GM12878 (cell line): ENCODE measurements at regions not wholly inside any gene's neighbourhood (a gene's known extent, or its start where the extent isn't known, plus 50 kb on each side); places are given as distances from the start of the nearest gene placed in this dataset.

Source experiments
- ASH2L ChIP-seq: fragments of 300-600, 200-600 bp; sonication (generic); IDR thresholded peaks from 2 replicates; pipeline ENCODE4 v1.6.1; 2017; ENCODE audit warnings: low read depth, mild to moderate bottlenecking, borderline replicate concordance
- BCL3 ChIP-seq: IDR thresholded peaks from 2 replicates; pipeline ENCODE4 v1.6.1; 2011; ENCODE audit warnings: borderline replicate concordance, low read depth, mild to moderate bottlenecking, moderate library complexity, low read length; ENCODE audit not compliant: insufficient read depth, poor library complexity, severe bottlenecking
- BMI1 ChIP-seq: fragments of 450-650 bp; IDR thresholded peaks from 2 replicates; pipeline ENCODE4 v1.6.1; 2016; ENCODE audit warnings: mild to moderate bottlenecking, moderate library complexity, borderline replicate concordance
- CHD4 ChIP-seq: fragments of 200-600 bp; sonication (generic); IDR thresholded peaks from 2 replicates; pipeline ENCODE4 v1.6.1; 2016; ENCODE audit warnings: mild to moderate bottlenecking
- IKZF2 ChIP-seq, 2 experiments: fragments of 450-650 bp; IDR thresholded peaks; 2 replicates each; pipeline ENCODE4 v1.6.1; 2017; ENCODE audit warnings: mild to moderate bottlenecking in 2 of 2, moderate library complexity in 2 of 2
- LARP7 ChIP-seq: fragments of 450-650 bp; IDR thresholded peaks from 2 replicates; pipeline ENCODE4 v1.6.1; 2017; ENCODE audit warnings: mild to moderate bottlenecking
- MTA2 ChIP-seq: fragments of 450-650 bp; IDR thresholded peaks from 2 replicates; pipeline ENCODE4 v1.6.1; 2016; ENCODE audit warnings: low read depth, mild to moderate bottlenecking, moderate library complexity
- MTA3 ChIP-seq: IDR thresholded peaks from 2 replicates; pipeline ENCODE4 v1.6.1; 2012; ENCODE audit warnings: low read length, inconsistent platforms, borderline replicate concordance
- NFIC ChIP-seq: IDR thresholded peaks from 2 replicates; pipeline ENCODE4 v1.6.1; 2012; ENCODE audit warnings: low read depth, mild to moderate bottlenecking, inconsistent platforms, low read length, moderate library complexity
- NR2C2 ChIP-seq: IDR thresholded peaks from 2 replicates; pipeline ENCODE4 v1.6.1; 2011; ENCODE audit warnings: borderline replicate concordance, low read depth; ENCODE audit not compliant: control insufficient read depth, insufficient read length
- SMAD1 ChIP-seq: fragments of 450-650 bp; IDR thresholded peaks from 2 replicates; pipeline ENCODE4 v1.6.1; 2018; ENCODE audit warnings: mild to moderate bottlenecking, low read depth; ENCODE audit not compliant: partially characterized antibody
- TCF12 ChIP-seq: IDR thresholded peaks from 2 replicates; pipeline ENCODE4 v1.6.1; 2011; ENCODE audit warnings: low read depth, mild to moderate bottlenecking, low read length
- USF1 ChIP-seq: IDR thresholded peaks from 2 replicates; pipeline ENCODE4 v1.6.1; 2011; ENCODE audit warnings: borderline replicate concordance, low read depth, mild to moderate bottlenecking, moderate library complexity, mixed read lengths, low read length; ENCODE audit not compliant: insufficient read depth; ENCODE audit errors: extremely low read length
- ZBED1 ChIP-seq: IDR thresholded peaks from 2 replicates; pipeline ENCODE4 v1.6.1; 2016; ENCODE audit warnings: borderline replicate concordance
- ZBTB33 ChIP-seq: fragments of 450-650 bp; IDR thresholded peaks from 2 replicates; pipeline ENCODE4 v1.6.1; 2017; ENCODE audit warnings: mild to moderate bottlenecking
- TF ChIP-seq, protein P1 (sequence below): fragments of 450-650 bp; IDR thresholded peaks from 2 replicates; pipeline ENCODE4 v1.6.1; 2017; ENCODE audit warnings: mild to moderate bottlenecking, moderate library complexity
- TF ChIP-seq, protein P2 (sequence below): IDR thresholded peaks from 2 replicates; pipeline ENCODE4 v1.6.1; 2012; ENCODE audit warnings: low read length, inconsistent platforms

DNA sequence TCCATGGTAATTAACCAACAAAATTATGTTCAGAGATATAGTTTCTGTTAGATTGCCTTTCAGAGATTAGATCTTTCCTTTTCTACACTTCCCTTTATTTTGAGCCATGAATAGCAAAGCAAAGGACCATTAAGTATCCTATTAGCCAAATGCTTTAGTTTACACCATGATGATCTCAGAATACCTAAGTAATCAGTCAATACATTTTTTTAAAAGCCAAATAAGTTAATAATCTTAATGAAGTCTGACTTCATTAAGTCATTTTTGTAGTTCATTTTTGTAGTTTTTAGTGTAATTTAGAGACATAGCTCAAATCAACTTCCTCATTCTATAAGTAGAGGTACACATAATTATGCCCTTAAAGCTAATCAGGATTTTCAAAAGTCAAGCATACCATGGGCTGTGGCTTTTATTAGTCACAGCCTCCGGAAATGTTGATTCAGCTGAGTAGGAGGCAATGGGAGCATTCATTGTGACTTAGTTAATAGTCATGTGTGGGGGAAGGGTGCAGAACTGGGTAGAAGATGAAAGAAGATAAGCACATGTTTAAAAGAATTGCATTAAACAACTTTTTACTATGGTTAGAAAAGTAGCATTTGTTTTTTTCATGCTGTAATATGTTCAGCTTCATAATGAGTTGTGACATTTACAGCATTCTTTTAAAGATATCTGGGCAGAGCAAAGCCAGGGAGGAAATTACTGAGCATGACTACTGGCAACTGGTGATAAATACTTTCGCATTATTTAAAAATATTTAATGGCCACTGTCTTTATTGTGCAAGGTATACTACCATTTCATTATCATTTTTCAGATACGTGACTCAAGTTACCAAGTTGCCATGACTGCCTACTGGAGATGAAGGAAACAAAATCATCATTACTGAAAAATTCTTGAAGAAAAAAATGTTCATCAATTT lies 57.3 kb upstream of the CCDC71L start (continued):
- TF ChIP-seq, protein P1, sequence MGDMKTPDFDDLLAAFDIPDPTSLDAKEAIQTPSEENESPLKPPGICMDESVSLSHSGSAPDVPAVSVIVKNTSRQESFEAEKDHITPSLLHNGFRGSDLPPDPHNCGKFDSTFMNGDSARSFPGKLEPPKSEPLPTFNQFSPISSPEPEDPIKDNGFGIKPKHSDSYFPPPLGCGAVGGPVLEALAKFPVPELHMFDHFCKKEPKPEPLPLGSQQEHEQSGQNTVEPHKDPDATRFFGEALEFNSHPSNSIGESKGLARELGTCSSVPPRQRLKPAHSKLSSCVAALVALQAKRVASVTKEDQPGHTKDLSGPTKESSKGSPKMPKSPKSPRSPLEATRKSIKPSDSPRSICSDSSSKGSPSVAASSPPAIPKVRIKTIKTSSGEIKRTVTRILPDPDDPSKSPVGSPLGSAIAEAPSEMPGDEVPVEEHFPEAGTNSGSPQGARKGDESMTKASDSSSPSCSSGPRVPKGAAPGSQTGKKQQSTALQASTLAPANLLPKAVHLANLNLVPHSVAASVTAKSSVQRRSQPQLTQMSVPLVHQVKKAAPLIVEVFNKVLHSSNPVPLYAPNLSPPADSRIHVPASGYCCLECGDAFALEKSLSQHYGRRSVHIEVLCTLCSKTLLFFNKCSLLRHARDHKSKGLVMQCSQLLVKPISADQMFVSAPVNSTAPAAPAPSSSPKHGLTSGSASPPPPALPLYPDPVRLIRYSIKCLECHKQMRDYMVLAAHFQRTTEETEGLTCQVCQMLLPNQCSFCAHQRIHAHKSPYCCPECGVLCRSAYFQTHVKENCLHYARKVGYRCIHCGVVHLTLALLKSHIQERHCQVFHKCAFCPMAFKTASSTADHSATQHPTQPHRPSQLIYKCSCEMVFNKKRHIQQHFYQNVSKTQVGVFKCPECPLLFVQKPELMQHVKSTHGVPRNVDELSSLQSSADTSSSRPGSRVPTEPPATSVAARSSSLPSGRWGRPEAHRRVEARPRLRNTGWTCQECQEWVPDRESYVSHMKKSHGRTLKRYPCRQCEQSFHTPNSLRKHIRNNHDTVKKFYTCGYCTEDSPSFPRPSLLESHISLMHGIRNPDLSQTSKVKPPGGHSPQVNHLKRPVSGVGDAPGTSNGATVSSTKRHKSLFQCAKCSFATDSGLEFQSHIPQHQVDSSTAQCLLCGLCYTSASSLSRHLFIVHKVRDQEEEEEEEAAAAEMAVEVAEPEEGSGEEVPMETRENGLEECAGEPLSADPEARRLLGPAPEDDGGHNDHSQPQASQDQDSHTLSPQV = no peak
- TF ChIP-seq TCF12 (0 out of 2 replicates have a peak, but pooled peaks have one; percentile 24), ZBED1 (peak; percentile 39; the same call in 1 of the 2 replicates), SMAD1 (peak; percentile 24), NR2C2 (no peak), IKZF2 (IDR thresholded peaks at IDR 0.05) (peak; percentile 80 to 86), BCL3 (no peak), ASH2L (0 out of 2 replicates have a peak, but pooled peaks have one; percentile 59), MTA3 (peak; percentile 45; the same call in 1 of the 2 replicates), USF1 (no peak), BMI1 (peak; percentile 80), ZBTB33 (no peak), LARP7 (no peak), CHD4 (no peak), NFIC (peak; percentile 95), MTA2 (peak; percentile 100)
- TF ChIP-seq, protein P2, sequence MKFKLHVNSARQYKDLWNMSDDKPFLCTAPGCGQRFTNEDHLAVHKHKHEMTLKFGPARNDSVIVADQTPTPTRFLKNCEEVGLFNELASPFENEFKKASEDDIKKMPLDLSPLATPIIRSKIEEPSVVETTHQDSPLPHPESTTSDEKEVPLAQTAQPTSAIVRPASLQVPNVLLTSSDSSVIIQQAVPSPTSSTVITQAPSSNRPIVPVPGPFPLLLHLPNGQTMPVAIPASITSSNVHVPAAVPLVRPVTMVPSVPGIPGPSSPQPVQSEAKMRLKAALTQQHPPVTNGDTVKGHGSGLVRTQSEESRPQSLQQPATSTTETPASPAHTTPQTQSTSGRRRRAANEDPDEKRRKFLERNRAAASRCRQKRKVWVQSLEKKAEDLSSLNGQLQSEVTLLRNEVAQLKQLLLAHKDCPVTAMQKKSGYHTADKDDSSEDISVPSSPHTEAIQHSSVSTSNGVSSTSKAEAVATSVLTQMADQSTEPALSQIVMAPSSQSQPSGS = peak; percentile 83; the same call in 1 of the 2 replicates
